GM21723 (cell line): ENCODE measurements at regions not wholly inside any gene's neighbourhood (a gene's known extent, or its start where the extent isn't known, plus 50 kb on each side); places are given as distances from the start of the nearest gene placed in this dataset.

Experiments
- ATAC-seq: cut with Tn5 transposase; IDR thresholded peaks from one replicate; pipeline ENCODE4 v1.9.1; 2021; ENCODE audit warnings: mild to moderate bottlenecking, moderate library complexity; ENCODE audit not compliant: unreplicated experiment

DNA sequence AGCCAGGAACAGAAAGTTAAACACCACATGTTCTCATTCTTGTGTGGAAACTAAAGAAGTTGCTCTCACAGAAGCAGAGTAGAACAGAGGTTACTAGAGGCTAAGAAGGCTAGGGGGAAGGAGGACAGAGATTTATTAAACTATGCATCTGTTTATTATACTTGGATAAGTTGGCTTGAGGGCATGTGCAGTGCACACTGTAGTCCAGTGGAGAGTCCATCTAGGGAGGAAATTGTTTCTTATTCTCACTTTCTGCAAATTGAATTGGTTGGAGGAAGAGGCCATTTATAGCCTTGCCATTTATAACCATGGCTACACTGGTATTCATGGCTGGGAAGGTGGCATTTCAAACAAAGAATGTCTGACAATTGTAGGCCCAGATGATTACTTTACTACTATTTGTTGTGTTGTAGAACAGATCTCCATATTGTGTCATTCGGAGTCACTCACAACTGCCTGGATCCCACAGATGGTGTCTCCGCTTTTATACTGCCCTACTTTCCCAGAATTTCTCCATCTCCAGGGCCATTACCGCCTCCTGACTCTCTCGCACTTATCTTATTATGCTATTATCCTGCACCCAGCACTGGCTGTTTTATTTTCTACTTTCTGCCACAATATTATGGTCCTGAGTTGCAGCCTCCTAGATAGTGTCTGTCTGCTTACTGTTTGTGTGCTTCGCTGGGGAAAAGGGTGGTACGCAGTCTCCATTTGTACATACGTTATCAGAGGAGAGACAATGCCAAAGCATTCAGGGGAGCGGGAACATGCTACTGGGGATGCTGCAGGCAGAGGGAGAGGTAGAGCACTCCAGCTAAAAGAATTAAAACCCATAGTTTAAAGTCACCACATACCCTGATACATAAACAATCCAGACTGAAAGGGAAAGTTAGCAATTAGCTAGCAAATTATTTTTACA lies 169.3 kb upstream of the BLID start:
- ATAC-seq, result no peak

DNA sequence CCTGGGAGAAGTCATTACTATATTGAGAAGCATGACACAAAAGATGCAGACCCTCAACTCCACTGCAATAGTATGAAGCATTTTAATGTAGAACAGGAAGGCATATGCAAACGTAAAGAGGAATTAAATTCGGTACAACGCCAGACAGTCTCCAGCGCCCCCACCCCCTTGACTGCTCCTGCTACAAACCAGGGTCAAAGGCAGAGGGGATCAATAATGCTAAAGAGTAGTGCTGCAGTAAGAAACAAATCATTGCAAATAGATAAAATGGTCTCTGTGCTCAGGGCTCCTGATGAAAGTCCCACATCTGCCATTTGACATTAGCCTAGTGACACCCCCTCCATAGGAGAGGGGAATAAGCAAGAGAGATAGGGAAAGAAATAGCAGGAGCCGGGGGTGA lies 164.9 kb upstream of the BLID start:
- no peak for ATAC-seq

DNA sequence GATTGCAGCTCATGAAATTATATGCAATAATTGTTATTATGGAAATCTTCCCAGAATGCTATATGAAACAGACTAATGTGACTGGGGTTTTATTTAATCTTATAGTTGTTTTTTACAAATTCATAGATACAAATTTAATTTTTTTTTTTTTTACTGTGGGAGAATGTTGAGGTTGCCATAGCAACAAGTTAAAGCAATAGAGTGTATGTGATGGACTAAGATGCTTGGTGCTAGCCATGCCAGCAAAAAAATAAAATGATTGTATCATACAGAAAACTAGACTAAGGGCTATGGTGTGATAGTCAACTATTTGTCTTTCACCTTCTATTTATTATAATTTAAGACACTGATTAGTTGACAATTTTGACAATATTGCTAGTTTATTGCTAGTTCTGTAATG lies 163.2 kb upstream of the BLID start:
- ATAC-seq, result no peak

DNA sequence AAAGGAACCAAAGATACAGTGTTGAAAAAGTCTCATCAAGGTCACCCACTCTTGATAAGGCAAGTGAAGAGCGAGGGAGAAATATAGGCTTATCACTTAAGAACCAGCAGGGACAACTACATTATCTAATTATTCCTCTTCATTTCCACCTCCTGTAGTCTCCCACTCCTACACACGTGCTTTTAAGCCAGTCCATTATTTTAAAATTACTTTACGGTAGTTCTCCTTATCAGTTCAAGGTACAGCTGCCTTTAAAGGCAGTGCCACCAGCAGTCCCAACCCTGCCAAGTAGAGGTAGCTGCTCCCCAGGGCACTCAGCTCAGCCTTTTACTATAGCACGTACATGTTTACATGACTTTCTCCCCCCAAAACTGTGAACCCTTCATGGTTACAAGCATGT lies 161.5 kb upstream of the BLID start:
- ATAC-seq, result no peak

DNA sequence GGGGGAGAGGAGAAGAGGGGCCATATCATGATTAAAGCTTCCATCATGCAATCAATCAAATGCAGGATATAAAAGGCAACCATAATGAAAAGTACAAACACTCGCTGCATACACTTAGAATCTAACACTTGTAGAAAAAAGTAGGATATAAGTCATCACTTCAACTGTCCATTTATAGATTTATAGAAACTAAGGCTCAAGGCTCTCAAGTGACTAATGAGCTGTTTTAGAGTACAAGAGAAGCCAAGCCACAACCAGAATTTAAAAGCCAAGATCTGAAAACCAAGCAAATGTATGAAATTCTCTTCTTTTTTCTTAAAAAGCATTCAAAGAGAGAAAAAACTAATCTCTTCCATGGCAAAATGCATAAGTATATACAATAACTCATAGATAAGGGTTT lies 160.2 kb upstream of the BLID start:
- no peak for ATAC-seq

DNA sequence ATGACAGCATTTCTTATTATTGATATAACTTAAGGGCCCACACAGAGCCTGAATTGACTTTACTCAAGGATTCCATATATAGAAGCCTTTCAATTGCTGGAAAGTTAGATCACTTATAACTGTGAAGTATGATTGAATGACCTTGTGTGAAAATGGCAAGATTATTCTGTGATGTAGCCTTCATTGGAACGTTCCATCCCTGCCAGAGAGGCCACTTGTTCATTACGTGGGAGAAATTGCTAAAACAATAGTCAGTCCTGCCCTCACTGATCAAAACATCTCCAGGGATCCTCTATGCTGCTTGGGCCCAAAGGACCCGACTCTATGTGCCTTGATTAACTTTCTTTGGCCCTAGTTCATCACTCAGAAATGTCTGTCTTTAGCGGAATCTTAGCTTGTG lies 159.5 kb upstream of the BLID start:
- ATAC-seq, result no peak

DNA sequence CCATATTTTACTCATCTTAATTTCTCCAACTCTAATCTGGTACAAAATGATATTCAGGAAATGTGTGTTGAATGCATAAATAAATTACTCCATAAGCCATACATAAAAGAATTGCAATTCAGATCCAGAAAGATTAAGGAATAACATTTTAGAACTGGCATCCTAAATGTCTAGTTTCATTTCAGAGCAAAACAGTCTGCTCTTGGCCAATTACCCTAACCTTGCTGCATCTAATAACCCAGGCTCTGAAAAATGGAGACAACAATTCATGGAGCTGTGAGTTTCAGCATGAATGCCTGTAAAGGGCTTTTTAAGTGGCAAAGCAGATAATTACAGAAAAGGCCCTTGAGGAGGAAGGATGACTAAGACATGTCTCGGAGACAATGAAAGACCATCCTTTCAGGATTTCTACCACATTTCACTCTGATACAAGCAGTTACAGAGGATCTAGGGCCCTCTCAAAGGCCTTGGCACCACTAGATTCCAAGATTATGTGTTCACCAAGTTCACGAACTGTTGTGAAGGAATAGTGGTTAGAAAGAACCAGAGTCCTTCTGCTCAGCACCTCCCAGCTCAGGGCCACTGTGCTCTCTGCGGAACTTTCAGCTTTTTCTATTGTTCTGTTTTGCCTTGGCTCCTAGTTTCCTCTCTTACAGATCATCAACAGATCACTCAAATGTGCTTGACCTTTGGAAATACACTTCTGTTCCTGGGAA lies 157.6 kb upstream of the BLID start:
- ATAC-seq, result no peak

DNA sequence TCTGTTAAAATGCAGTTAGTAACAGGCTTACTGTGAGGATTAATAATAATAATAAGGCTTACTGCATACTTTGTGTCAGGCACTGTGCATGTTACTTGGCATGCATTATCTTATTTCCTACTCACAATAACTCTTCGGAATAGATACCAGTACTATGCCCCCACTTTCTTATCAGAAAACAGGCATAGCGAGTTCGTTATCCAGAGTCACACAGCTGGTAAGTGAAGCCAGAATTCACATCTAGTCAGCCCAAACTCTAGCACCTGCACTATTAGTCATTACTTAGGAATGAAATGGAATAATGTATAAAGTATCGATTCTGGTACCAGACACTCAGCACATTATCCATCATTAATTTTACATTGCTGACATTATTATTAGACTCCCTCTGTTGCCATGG lies 155.7 kb upstream of the BLID start:
- no peak for ATAC-seq

DNA sequence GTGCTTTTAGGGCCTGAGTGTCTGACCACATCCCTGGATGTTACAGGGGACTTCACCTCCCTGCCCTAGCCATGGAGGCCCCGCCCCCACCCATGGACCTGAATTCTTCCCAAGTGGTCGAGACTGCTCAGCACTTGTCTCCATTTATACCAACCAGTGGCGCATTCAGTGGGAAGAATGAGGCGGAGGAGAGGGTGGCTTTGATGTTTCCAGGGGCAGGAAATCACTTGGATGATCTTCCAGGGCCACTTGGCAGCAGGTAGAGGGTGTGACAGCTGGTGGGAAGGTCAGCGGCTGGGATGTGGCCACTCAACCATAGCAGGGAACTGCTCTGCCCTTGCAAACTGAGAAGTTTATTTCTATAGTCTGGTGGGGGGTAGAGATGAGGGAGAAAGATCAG lies 155.1 kb upstream of the BLID start:
- no peak for ATAC-seq

DNA sequence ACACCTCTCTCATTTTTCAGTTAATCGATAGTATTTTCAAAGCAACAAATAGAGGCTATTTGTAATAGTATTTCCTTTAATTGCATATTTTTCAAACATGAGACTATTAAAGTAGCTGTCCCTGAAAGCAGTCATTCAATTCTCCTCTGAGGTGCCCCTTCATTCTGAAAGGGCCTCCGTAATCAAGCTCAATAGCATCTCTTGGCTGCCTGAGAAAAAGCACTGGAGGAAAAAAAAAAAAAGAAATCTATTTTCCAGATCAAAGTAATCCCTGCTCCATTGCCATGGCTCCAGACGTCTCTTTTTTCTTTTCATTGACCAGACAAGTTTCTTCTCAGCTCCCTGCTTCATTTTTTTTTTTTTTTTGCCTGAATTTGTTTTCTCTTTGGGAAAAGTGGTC lies 154.5 kb upstream of the BLID start:
- ATAC-seq, result no peak

DNA sequence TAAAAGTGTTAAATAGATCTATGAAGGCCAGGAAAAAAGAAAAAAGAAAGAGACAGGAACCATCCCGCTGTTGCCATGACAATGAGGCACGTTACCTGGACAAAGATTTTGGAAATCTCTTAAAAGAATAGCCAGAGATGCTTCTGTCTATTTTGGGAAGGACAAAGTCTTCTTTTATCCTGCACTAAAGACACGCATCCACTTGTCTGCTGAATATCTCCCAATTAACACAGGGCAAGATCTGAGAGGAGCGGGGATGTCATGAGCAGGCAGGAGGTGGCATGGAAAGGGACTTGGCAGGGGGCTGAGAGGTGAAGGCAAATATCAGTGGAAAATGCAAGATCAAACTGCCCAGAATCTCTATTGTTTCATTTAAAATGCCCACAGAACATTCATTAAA lies 153.8 kb upstream of the BLID start:
- ATAC-seq, result no peak

DNA sequence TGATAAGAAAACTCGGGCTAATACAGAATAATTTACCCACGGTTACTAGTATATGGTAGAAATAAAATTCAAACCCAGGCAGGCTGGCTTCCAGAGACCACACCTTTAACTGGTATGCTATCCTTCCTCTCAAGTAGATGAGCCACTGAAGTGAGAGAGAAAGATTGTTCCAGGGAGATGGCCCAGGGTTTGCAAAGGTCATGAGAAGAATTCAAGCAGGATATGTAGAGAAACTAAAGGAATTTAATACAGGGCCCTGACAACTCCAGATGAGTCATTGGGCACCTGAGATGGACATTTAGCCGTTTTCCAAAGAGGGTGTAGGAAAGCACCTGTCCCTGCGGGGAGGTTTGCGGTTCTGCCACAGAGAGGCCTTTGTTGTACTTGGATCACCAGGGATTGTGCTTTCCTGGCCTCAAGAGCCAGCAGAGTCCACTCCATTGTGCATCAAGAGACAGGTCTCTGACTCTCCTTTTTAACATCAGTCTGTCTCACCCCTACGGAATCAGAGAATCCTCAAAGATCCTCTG lies 152.7 kb upstream of the BLID start:
- ATAC-seq, result no peak

DNA sequence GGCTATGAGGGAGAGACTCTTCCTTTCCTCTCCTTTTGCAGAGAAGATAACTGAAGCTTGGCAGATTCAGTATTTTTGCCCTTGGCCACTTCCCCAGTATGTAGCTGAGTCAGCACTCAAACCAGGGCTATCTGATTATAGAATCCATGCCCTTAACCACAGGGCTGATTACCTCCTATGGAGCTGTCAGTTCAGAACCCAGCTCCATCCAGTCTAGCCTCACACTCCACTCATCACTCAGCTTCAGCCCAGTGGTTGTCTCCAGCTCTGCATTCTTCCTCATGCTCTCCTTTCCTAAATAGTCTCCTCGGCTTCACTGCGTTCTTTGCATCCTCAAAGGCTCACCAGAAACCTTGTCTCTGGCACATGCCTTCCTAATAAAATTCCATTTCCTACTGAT lies 151.6 kb upstream of the BLID start:
- no peak for ATAC-seq

DNA sequence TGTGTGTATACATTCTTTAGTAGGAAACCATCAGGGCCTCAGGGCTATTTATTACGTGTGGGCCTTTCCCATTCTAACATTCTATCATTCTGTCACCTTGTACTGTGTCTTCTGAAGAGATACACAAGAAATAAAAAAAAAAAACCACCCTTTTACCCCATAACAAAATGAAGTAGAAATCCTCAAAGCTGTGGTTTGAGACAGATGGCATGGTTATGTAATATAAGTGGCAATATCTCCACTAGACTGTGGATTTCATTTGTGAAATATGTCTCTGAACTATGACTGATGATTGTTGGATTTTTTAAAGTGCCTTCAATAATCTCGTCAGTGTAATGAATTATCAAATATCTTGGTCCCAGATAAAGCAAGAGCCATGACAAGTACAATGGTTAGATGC lies 150.0 kb upstream of the BLID start:
- no peak for ATAC-seq

DNA sequence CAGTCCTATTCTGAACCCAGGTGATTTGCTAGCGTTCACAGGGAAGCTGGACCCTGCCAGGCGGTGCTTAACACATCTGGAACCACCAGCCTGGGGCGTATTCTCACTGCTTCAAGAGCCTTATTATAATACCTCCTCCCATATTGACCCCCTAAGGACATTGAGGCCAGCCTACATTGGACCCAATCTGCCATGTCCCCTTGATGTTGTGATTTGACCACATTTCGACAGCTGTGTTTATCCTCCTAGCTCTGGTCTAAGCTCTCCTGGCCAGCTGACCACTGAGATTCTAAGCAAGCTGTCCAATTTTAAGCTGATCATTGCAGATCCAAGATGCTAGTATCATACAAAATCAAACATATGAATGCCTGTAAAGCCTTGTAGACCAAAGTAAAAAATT lies 148.1 kb upstream of the BLID start:
- ATAC-seq, result no peak

DNA sequence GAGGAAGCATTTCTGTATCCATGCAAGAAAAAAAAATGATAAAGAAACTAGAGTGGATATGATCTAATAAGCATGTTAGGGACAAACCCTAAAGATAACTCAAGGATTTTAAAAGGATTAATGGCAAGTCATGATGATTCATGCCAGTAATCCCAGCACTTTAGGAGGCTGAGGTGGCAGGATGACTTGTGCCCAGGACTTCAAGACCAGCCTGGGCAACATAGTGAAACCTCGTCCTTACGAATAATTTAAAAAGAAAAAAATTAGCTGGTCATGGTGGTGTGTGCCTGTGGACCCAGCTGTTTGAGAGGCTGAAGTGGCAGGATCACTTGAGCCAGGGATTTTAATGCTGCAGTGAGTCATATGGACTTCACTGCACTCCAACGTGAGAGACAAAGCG lies 145.5 kb upstream of the BLID start:
- ATAC-seq, result no peak

DNA sequence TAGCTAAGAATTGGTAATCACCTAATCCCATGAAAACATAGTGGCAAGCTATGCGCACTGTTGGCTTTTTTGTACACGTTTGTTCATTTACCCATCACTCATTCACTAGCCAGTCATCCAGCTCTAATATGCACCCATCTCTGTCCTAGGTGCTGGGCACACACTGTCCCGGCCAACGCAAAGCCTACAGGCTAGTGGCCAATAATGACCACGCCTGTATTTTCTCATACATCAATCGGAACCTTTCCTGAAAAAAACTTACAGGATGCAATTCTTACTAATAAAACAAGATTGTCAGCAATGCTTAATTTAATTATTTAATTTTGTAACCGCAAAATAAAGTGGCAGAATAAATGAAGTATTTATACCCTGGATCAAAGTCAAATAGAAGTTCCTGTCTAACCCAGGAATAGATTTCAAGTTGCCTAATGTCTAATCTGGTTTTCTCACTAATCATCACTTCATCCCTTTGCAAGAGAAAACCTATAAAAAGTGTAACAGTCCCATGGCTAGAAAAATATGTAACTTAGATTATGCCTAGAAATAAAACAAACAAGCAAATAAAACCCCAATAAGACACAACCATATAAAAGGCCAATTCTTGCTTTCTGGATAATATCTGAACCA lies 143.3 kb upstream of the BLID start:
- ATAC-seq, result no peak

DNA sequence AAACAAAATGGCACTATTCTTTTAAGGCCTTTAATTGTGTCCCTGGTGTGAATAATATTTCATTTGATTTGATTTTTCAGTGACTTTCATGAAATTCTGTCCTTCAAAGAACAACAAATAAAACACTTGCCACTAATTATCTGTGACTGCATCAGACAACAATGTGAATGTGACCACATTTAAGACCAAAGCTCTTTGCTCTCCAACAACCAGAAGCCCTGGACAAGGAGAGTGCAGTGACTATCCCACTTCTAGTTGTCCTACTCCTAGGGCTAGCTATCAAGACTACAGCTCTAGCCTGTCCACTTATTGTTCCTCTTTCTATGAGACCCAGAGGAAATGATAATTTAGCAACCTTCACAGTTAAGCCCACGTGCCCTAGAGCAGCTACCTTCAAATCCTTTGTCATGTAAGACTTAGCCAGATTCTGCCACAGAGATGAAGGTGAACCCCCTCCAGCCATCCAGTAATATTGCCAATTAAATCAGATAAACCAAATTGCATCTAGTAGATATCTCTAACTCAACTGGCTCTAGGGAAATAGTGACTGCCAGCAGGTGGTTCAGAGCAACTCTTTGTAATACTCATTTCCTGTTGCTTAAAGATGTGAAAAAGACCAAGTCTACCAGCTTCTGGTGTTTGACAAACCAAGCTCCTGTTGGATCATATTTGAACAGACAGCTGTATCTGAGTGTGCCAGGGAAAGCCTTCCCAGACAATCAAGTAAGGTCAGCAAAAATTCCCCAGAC lies 142.6 kb upstream of the BLID start:
- ATAC-seq, result no peak

DNA sequence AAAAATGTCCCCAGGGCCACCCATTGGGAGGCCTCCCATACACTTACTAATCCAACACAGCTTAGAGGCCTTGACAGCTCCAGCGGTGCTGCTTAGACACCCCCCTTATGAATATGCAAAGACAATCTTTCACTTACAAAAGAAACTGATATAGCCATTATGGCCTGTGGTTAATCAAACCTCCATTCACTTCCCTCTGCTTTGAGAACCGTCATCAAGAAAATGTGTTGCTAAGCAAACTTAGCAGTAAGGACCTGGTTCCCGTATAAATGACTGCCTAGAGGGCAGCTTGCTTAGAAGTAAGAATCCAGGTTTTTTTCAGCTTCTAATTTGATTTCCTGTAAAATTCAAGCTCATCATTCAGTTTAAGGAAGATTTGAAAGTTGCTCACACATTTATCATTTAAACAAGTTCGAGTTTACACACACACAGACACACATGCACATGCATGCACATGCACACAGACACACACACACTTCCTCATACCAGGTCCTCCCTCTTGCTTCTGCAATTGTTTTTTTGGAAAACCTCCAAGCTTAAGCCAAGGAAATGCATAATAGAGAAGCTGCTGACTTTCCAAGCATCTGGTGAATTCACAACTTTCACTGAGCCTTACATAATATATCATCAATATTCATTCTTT lies 137.7 kb upstream of the BLID start:
- no peak for ATAC-seq

DNA sequence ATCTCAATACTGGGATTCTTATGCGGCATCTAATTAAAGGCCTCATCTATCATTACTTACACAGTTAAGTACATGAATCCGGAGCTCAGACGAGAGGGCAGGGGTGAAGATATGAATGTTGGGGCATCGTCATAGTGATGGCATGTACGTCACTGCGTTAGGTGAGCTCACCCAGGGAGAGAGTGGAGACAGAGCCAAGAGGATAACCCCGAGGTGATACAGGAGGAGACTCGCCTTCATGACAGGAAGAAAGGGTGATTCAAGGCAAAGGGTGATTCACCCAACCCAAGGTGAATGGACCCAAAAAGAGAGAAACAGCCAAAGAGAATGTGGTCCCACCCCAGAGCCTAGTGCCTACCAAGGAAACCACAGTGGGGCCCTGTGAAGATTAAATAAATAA lies 132.9 kb upstream of the BLID start:
- no peak for ATAC-seq

DNA sequence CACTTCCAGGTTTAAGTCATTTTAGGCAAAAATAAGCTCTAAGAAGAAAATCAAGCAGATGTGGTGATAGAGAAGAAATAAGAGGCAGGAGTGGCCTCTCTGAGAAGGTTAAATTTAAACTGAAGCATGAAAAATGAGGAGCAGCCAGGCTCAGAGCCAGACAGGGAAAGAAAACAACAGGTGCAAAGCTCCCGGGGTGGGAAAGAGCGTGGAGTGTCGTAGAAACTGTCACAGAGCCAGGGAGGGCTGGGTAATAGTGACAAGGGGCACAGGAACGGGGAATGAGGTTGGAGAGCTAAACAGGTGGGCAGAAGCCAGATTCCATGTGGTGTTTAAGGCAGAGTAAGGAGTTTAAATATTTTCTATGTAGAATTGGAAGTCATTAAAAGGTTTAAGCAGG lies 132.1 kb upstream of the BLID start:
- ATAC-seq, result no peak
